A673 (cell line): ENCODE measurements at regions not wholly inside any gene's neighbourhood (a gene's known extent, or its start where the extent isn't known, plus 50 kb on each side); places are given as distances from the start of the nearest gene placed in this dataset.

ENCODE experiments used
- BruUV-seq: library from RNA; stranded (reverse); fragments of 400-500 nt; replicated peaks from 2 replicates; lab custom pipeline; 2021; lab: Mats Ljungman, UMichigan
- CTCF ChIA-PET: fragments of 300-600 bp; sonication (Branson Sonifier 250); formaldehyde crosslinking; loops from one replicate; lab custom pipeline; 2022; ENCODE audit warnings: antibody characterized with exemption; lab: Charles Lee
- POLR2A ChIA-PET: fragments of 300-600 bp; sonication (Branson Sonifier 250); formaldehyde crosslinking; loops from one replicate; lab custom pipeline; 2022; ENCODE audit warnings: antibody characterized with exemption; ENCODE audit not compliant: low non-redundant PET; lab: Charles Lee
- DNase-seq: peaks from one replicate; pipeline ENCODE4 v3.0.0-alpha.2; 2015; ENCODE audit warnings: low spot score
- H3K27ac ChIP-seq: fragments of 200-600 bp; sonication (generic); 2 replicates; pipeline ENCODE4 v1.5.1; 2016; ENCODE audit warnings: mixed run types, low read depth, mild to moderate bottlenecking, mixed read lengths, antibody characterized with exemption, low read length; ENCODE audit not compliant: poor library complexity, severe bottlenecking
- H3K27me3 ChIP-seq: fragments of 200-600 bp; sonication (generic); replicated peaks from 2 replicates; pipeline ENCODE4 v1.6.1; 2017; ENCODE audit warnings: mixed run types, low read depth, mild to moderate bottlenecking, mixed read lengths, antibody characterized with exemption, low read length; ENCODE audit not compliant: insufficient read depth, poor library complexity
- H3K36me3 ChIP-seq: fragments of 200-600 bp; sonication (generic); 2 replicates; pipeline ENCODE4 v1.6.1; 2016; ENCODE audit warnings: mixed run types, mild to moderate bottlenecking, mixed read lengths, antibody characterized with exemption, low read length; ENCODE audit not compliant: insufficient read depth, poor library complexity, severe bottlenecking
- H3K4me1 ChIP-seq: fragments of 200-600 bp; sonication (generic); 2 replicates; pipeline ENCODE4 v1.6.1; 2017; ENCODE audit warnings: mixed run types, mild to moderate bottlenecking, mixed read lengths, antibody characterized with exemption, low read length; ENCODE audit not compliant: insufficient read depth, poor library complexity, severe bottlenecking
- H3K4me3 ChIP-seq: fragments of 200-600 bp; sonication (generic); 2 replicates; pipeline ENCODE4 v1.5.1; 2016; ENCODE audit warnings: low read depth, mixed run types, mild to moderate bottlenecking, mixed read lengths, low read length; ENCODE audit not compliant: poor library complexity, severe bottlenecking
- H3K9me3 ChIP-seq: fragments of 200-600 bp; sonication (generic); 2 replicates; pipeline ENCODE4 v1.6.1; 2016; ENCODE audit warnings: mixed run types, low read depth, mild to moderate bottlenecking, mixed read lengths, antibody characterized with exemption, low read length; ENCODE audit not compliant: poor library complexity, severe bottlenecking
- CTCF ChIP-seq: fragments of 300-800, 200-600 bp; sonication (generic); conservative IDR thresholded peaks from 2 replicates; pipeline ENCODE4 v1.5.1; 2017; ENCODE audit warnings: low read depth, mild to moderate bottlenecking, antibody characterized with exemption, low read length, moderate library complexity, mixed read lengths
- EZH2 ChIP-seq: fragments of 200-600 bp; sonication (generic); IDR thresholded peaks from 2 replicates; pipeline ENCODE4 v1.6.1; 2017; ENCODE audit warnings: borderline replicate concordance, low read depth, mild to moderate bottlenecking, mixed read lengths, antibody characterized with exemption, low read length; ENCODE audit not compliant: poor library complexity, severe bottlenecking
- intact Hi-C: fragments of 100-400 bp; cut with micrococcal nuclease; formaldehyde crosslinking; loops from one replicate; pipeline ENCODE4 v1.10.0; 2022; ENCODE audit not compliant: unreplicated experiment

GRCh38 chr11:134558916-134559601 lies 147.0 kb upstream of the B3GAT1 start:
- Histone ChIP-seq H3K9me3 (no peaks in the 10 kb centered on the region), H3K36me3 (no peaks in the 10 kb centered on the region), H3K4me1 (no peaks in the 10 kb centered on the region), H3K27me3 (no peaks in the 10 kb centered on the region), H3K4me3 (no peak overlapping the region), H3K27ac (no peak overlapping the region)
- TF ChIP-seq CTCF, result no peak
- TF ChIP-seq EZH2, result no peak
- CTCF ChIA-PET, result no interaction called here
- DNase-seq, result no peak
- POLR2A ChIA-PET, result no interaction called here
- BruUV-seq, result no TSS peak
- intact Hi-C loops, result no loop called here

- TF ChIP-seq EZH2, result no peak
- TF ChIP-seq CTCF, result no peak
- Histone ChIP-seq H3K4me3 (no peak overlapping the region), H3K27me3 (no peaks in the 10 kb centered on the region), H3K27ac (no peak overlapping the region), H3K36me3 (no peaks in the 10 kb centered on the region), H3K4me1 (no peaks in the 10 kb centered on the region), H3K9me3 (no peaks in the 10 kb centered on the region)
- DNase-seq, result no peak
- intact Hi-C loops, result no loop called here
- POLR2A ChIA-PET, result no interaction called here
- BruUV-seq, result no TSS peak
- CTCF ChIA-PET, result no interaction called here
Measured at GRCh38 chr11:134558258-134558835, 146.3 kb upstream of the B3GAT1 start.

GRCh38 chr11:134557571-134558257 lies 145.7 kb upstream of the B3GAT1 start:
- Histone ChIP-seq H3K27me3 (no peaks in the 10 kb centered on the region), H3K4me3 (no peak overlapping the region), H3K27ac (no peak overlapping the region), H3K9me3 (no peaks in the 10 kb centered on the region), H3K4me1 (no peaks in the 10 kb centered on the region), H3K36me3 (no peaks in the 10 kb centered on the region)
- TF ChIP-seq EZH2 (no peak), CTCF (no peak)
- no peak for DNase-seq
- POLR2A ChIA-PET, result no interaction called here
- no TSS peak for BruUV-seq
- CTCF ChIA-PET, result no interaction called here
- intact Hi-C loops, result no loop called here
